HG02759 (cell line): ENCODE measurements at regions not wholly inside any gene's neighbourhood (a gene's known extent, or its start where the extent isn't known, plus 50 kb on each side); places are given as distances from the start of the nearest gene placed in this dataset.
"Not testable (repeated sequence)": the region's sequence is repeated elsewhere in the genome, so short reads cannot be mapped to it uniquely, and the experiment has no call there.

Source experiments
- ATAC-seq: cut with Tn5 transposase; IDR thresholded peaks from one replicate; pipeline ENCODE4 v1.9.1; 2021; ENCODE audit warnings: mild to moderate bottlenecking, moderate library complexity; ENCODE audit not compliant: unreplicated experiment

DNA sequence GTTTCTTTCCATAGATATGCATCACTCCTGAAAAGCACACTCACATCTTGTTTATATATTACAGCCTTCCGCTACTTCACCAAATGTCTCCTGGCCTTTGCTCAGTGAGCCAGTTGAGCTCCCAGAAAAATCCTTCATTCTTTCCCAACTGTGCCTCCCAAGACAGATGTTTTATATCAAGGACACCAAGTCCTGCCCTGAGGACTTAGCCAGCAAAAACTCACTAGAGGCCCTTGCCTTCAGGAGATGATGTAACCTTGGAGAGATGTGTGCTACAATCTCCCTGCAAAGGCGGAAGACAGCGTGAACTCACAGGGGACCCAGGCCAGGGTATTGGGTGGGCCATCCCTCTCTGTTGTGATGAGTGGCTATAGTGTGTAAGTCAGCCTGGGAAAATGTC, 86.1 kb upstream of the CTAGE1 start:
- ATAC-seq, result no peak

- ATAC-seq, result no peak
Measured at GRCh38 chr18:22504251-22505030, 86.7 kb upstream of the CTAGE1 start.

DNA sequence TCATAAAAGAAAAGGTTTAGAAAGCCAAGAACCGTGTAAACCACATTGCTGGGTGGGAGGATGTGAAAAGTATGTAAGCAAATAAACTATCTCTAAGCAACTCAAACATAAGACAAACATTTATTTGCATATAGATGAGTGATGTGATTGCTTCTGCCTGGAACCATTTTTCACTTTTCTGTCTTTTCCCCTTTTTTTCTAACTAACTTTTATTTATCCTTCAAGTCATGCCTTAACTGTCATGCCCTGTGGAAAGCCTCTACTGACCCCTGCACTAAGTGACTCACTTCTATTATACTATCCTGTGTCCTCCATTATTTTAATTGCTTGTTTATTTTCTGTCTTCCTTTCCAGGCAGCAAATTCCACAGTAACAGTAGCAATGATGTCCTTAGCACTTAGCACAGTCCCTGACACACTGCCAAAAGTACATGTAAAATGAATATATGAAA, 87.5 kb upstream of the CTAGE1 start:
- ATAC-seq, result no peak

GRCh38 chr18:22507055-22507454, 89.3 kb upstream of the CTAGE1 start:
- no peak for ATAC-seq

DNA sequence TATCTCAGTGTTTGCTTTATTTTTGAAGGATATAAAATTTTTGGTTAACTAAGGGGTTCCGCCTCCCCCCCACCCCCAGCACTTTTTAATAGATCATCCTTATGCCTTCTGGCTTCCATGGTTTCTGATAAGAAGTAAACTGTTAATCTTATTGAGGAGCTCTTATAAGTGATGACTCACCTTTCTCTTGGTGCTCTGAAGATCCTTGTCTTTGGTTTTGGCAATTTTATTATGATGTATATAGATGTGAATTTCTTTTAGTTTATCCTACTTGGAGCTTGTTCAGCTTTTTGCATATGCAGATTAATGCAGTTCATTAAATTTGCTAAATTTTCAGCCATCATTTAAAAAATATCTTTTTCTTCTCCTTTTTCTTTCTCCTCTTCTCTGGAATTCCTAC, 91.7 kb upstream of the CTAGE1 start:
- no peak for ATAC-seq

GRCh38 chr18:22510697-22511096, 93.0 kb upstream of the CTAGE1 start:
- no peak for ATAC-seq

- ATAC-seq, result no peak
Measured at GRCh38 chr18:22513721-22514481, 96.2 kb upstream of the CTAGE1 start.

DNA sequence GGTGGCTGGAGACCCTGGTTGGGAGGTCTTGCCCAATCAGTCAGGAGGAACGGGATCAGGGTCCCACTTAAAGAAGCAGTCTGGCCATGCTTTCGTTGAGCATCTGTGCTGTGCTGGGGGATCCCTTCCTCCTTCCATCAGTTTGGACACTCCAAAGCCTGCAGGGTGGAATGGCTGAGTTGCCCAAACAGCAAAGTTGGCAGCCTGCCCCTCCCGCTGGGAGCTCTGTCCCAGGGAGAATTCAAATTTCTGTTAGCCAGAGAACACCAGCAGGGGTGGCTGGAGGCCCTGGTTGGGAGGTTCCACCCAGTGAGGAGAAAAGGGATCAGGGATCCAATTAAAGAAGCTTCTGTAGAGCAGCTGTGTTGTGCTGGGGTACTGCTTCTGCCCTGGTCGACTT, 96.9 kb upstream of the CTAGE1 start:
- no peak for ATAC-seq

DNA sequence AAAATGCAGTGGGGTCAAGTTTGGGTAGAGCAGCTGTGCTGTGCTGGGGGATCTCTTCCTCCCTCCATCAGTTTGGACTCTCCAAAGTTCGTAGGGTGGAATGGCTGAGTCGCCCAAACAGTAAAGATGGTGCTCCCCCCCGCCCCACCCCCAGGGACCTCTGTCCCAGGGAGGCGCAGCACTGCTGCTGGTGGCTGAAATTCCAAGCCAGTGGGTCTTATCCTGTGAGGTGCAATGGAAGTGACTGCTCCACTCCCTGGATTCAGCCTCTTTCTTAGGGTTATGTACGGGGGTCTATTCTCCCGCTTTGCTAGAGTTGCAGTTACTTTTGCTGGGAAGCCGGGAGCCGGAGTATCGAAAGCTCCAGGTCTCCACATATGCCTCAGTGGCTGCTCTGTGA, 97.5 kb upstream of the CTAGE1 start:
- ATAC-seq, result no peak

DNA sequence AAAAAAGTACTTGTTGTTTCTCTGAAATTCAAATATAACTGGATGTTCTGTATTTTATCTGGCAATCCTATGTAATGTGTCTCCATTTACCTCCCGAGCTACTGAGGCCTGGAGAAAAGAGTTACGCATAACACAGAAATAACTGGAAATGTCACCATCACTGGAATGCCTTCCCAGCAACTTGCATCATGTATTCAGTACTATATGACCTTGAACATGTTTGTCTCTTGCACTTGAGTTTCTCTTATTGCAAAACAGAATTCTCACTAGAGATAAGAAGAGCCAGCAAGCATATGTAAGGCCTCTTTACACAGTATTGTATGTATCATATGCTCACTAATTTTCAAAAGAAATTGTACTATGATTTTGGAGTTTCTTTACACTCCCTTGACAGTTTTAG, 99.6 kb upstream of the CTAGE1 start:
- ATAC-seq, result no peak

DNA sequence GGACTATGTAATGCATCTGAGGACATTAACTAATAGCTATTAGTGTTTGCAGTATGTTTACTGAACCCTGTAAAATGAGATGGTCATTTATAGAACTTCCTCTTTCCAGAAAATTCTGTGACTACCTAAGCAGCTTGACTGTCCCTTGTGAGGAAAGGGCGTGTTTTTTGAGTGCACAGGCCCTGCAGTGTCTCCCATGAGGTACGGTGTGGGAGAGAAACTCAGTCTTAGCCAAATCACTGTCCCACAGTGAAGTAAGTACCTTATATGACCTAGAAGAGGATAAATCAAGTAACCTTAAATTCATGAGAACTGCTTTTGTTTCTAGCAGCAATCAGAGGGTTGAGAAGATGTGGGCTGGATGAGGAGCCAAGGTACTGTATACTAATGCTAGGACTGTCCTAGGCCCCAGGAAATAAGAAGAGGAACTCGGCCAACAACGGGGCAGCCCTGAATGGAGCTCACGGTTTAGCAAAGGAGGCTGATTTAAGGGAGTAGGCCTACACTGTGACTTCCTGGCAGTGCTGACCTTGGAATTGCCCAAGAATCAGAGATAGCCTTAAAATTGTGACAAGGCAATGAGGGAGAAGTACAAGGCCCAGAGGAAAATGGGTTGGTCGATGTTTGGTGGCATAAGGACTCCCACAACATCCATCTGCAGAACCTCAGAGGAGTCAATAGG, 103.5 kb upstream of the CTAGE1 start:
- no peak for ATAC-seq

GRCh38 chr18:22523481-22523880, 105.8 kb upstream of the CTAGE1 start:
- no peak for ATAC-seq

DNA sequence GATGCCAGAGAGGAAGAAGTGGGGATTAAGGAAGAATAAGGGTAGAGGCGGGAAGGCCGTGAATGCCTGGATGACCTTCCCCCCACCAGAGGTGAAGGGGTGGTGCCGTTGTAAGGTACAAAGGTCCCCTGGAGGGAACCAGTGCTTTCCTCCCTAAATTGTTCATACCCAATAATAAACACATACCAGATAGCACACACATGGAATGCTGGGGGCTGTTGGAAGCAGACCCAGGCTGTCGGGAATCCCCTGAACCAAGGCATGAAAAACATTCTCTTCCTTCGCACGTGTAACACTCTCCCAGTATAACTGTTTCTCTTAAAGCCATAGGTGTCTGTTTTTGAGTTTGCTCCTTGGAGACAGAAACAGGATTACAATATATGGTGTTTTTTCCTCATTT, 107.1 kb upstream of the CTAGE1 start:
- no peak for ATAC-seq

DNA sequence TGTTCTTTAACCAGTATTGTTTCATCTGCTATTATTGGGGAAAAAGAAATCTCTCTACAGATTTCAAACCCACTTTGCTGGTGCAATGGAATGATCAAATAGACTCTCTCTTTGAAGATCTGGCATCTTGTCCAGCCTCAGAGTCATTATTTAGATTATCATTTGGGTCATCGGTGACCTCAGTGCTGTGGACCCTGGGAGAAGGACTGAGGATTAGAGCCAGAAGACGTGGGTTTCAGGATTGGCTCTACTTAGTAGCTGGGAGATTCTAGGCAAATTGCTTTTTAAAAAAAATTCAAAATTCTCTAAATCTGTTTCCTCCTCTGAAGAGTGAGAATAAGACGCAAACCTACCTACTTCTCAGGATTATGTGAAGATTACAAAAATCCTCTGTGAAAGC, 107.6 kb upstream of the CTAGE1 start:
- ATAC-seq, result no peak

DNA sequence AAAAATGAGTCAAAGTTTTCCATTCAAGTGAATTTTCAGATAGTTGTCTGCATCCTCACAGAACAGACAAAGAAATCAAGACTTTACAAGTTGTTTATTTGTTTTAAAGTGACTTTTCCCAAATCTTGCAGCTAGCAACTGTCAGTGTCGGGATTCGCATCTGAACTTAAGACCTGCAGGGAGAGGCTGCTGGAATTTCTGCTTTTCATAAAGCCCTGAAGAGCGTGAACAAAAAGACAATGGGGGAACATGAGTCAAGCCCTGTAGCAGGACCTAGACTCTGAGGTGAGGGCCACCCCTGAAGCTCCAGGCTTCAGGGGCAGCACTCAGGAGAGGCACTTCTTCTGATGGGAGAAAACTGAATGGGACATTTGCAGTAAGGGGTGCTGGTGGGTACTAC, 108.2 kb upstream of the CTAGE1 start:
- no peak for ATAC-seq

- no peak for ATAC-seq
Measured at GRCh38 chr18:22528291-22528690, 110.6 kb upstream of the CTAGE1 start.

- ATAC-seq, result not testable (repeated sequence)
Measured at GRCh38 chr18:22534706-22535105, 117.0 kb upstream of the CTAGE1 start.

DNA sequence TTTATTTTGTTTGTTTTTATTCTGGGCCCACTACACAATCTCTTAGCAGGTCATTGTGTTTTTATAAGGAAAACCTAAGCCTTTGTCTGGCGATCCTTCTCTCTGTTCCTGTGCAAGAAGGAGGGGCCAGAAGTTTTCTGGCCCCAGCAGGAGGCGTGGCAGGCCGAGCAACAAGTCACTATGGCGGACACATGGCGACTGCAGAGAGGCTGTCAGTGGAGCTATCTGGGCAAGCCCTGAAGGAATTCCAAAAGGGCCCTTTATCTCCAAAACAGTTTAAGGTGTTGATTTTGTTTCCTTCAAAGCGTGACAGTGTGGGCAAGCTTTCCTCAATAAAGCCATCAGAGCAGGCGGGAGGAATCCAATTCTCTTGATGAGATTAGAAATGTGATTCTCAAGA, 118.8 kb upstream of the CTAGE1 start:
- no peak for ATAC-seq

DNA sequence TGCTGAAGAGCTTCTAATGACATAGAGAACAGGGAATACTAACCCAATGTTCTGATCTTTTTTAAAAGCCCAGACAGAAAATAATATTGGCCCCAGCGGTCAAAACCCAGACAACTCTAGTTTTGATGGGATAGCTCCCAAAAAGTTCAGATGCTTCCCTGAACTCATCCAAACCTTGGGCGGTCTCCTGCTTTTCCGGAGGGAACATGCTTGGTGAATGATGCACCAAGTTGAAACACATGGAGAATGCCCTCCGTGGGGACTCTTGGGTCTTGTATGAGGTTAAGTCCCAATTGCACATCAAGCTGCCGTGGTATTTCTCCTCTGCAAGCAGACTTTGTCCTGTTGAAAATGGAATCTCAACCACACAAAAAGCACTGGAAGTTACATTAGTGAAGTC, 120.7 kb upstream of the CTAGE1 start:
- ATAC-seq, result no peak

- no peak for ATAC-seq
Measured at GRCh38 chr18:22539051-22539765, 121.5 kb upstream of the CTAGE1 start.

GRCh38 chr18:22541232-22541631, 123.5 kb upstream of the CTAGE1 start:
- no peak for ATAC-seq
